Lower leg skin (tissue), 4 donors: ENCODE measurements at regions not wholly inside any gene's neighbourhood (a gene's known extent, or its start where the extent isn't known, plus 50 kb on each side); places are given as distances from the start of the nearest gene placed in this dataset.

Experiments used
- DNase-seq, 2 donors: peaks; one replicate each; pipeline ENCODE4 v3.0.0-alpha.2; 2019; ENCODE audit warnings: low spot score in 2 of 2
- H3K4me3 ChIP-seq: fragments of 200-600 bp; sonication (generic); 2 replicates; pipeline ENCODE4 v1.5.1; 2017; ENCODE audit warnings: mild to moderate bottlenecking, low read depth; ENCODE audit not compliant: poor library complexity, severe bottlenecking
- CTCF ChIP-seq, 3 donors: fragments of 450-650 bp; IDR thresholded peaks; one replicate each; pipeline ENCODE4 v1.5.1; 2016; ENCODE audit warnings: antibody characterized with exemption in 3 of 3, mild to moderate bottlenecking in 3 of 3, moderate library complexity in 2 of 3
- POLR2A ChIP-seq, 2 donors: fragments of 450-650 bp; IDR thresholded peaks; one replicate each; pipeline ENCODE4 v1.6.1; 2016 to 2017; ENCODE audit warnings: antibody characterized with exemption in 2 of 2, mild to moderate bottlenecking in 1 of 2, moderate library complexity in 1 of 2
- WGBS, 2 donors: methylation state at CpG; one replicate each; pipeline ENCODE4 v1.1.5; 2018; 5-methylcytosine and 5-hydroxymethylcytosine counted together
- intact Hi-C: fragments of 100-400 bp; cut with DNase I; formaldehyde crosslinking; loops from one replicate; pipeline ENCODE4 v1.15.0; 2023; ENCODE audit warnings: low total_unique reads

GRCh38 chr13:90752070-90752469, 595.4 kb upstream of the MIR17HG start:
- DNase-seq: no peak
- TF ChIP-seq CTCF (IDR thresholded peaks at IDR 0.05) (no peak), POLR2A (IDR thresholded peaks at IDR 0.05) (no peak)
- no peak overlapping the region for H3K4me3 ChIP-seq
- 82 to 92% methylated on average over 1 of the region's 1 CpG for WGBS, 2 donors
- intact Hi-C loops: no loop called here

- DNase-seq: no peak
- 48 to 61% methylated on average over 2 of the region's 2 CpGs for WGBS, 2 donors
- no peak overlapping the region for H3K4me3 ChIP-seq
- intact Hi-C loops: no loop called here
- TF ChIP-seq POLR2A (IDR thresholded peaks at IDR 0.05) (no peak), CTCF (IDR thresholded peaks at IDR 0.05) (no peak)
Measured at GRCh38 chr13:90757127-90757680, 590.3 kb upstream of the MIR17HG start.

- intact Hi-C loops: no loop called here
- DNase-seq: no peak
- H3K4me3 ChIP-seq: no peak overlapping the region
- WGBS, 2 donors: 61 to 62% methylated on average over 1 of the region's 1 CpG
- no peak for TF ChIP-seq POLR2A (IDR thresholded peaks at IDR 0.05)
- no peak for TF ChIP-seq CTCF (IDR thresholded peaks at IDR 0.05)
Measured at GRCh38 chr13:90760639-90761038, 586.8 kb upstream of the MIR17HG start.

- TF ChIP-seq CTCF (IDR thresholded peaks at IDR 0.05) (no peak), POLR2A (IDR thresholded peaks at IDR 0.05) (no peak)
- H3K4me3 ChIP-seq: no peak overlapping the region
- WGBS, 2 donors: 38 to 44% methylated on average over 2 of the region's 2 CpGs
- intact Hi-C loops: no loop called here
- no peak for DNase-seq
Measured at GRCh38 chr13:90763476-90764150, 583.9 kb upstream of the MIR17HG start.

- DNase-seq: no peak
- intact Hi-C loops: no loop called here
- TF ChIP-seq CTCF (IDR thresholded peaks at IDR 0.05) (no peak), POLR2A (IDR thresholded peaks at IDR 0.05) (no peak)
- H3K4me3 ChIP-seq: no peak overlapping the region
- WGBS, 2 donors: 82 to 88% methylated on average over 1 of the region's 1 CpG
Measured at GRCh38 chr13:90766386-90766902, 581.0 kb upstream of the MIR17HG start.
